ENCODE measurements at regions not wholly inside any gene's neighbourhood (a gene's known extent, or its start where the extent isn't known, plus 50 kb on each side); places are given as distances from the start of the nearest gene placed in this dataset.

DNA sequence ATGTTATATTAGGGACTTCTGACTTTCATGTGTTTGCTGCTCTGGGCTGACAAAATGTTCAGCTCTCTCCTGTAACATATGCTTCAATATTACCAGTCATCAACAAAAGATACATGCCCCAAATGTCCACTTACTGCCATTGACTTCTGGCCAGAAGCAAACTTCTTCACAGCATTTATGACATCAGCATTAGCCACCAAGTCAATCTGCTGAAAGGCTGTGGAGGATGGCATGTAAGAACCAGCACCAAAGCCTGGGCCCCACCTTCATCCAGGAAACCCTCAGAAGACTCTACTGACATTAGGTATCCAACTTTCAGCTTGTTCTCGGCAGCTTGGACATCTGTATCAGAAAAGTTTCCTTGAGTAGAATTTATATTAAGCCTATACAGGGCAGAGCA is 595.5 kb downstream of the COL12A1 start:
- TF ChIP-seq, protein P1, sequence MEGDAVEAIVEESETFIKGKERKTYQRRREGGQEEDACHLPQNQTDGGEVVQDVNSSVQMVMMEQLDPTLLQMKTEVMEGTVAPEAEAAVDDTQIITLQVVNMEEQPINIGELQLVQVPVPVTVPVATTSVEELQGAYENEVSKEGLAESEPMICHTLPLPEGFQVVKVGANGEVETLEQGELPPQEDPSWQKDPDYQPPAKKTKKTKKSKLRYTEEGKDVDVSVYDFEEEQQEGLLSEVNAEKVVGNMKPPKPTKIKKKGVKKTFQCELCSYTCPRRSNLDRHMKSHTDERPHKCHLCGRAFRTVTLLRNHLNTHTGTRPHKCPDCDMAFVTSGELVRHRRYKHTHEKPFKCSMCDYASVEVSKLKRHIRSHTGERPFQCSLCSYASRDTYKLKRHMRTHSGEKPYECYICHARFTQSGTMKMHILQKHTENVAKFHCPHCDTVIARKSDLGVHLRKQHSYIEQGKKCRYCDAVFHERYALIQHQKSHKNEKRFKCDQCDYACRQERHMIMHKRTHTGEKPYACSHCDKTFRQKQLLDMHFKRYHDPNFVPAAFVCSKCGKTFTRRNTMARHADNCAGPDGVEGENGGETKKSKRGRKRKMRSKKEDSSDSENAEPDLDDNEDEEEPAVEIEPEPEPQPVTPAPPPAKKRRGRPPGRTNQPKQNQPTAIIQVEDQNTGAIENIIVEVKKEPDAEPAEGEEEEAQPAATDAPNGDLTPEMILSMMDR (IDR thresholded peaks at IDR 0.05; ENCODE audit: low read length), result no peak
- TF ChIP-seq EZH2 (IDR thresholded peaks at IDR 0.05; ENCODE audit: borderline replicate concordance, low read length), result no peak
